Islet of Langerhans (tissue), 1 donor: ENCODE measurements at regions not wholly inside any gene's neighbourhood (a gene's known extent, or its start where the extent isn't known, plus 50 kb on each side); places are given as distances from the start of the nearest gene placed in this dataset.
"Not testable (repeated sequence)": the region's sequence is repeated elsewhere in the genome, so short reads cannot be mapped to it uniquely, and the experiment has no call there.

Experiments used
- FAIRE-seq: peaks from one replicate; lab custom pipeline; 2011; peaks lifted over from hg19 to GRCh38; lab: Jason Lieb, UNC

GRCh38 chr1:60516996-60517395 is 443.4 kb upstream of the C1orf87 start:
- FAIRE-seq, result no peak

- no peak for FAIRE-seq
These were observed 436.6 kb upstream of the C1orf87 start for GRCh38 chr1:60510162-60510561.

GRCh38 chr1:60504206-60504840 is 430.8 kb upstream of the C1orf87 start:
- no peak for FAIRE-seq

- FAIRE-seq, result no peak
These were observed 429.8 kb upstream of the C1orf87 start for GRCh38 chr1:60503266-60503925.

- no peak for FAIRE-seq
These were observed 428.9 kb upstream of the C1orf87 start for GRCh38 chr1:60502506-60502905.

- FAIRE-seq, result not testable (repeated sequence)
These were observed 416.4 kb upstream of the C1orf87 start for GRCh38 chr1:60489916-60490480.

GRCh38 chr1:60488847-60489246 is 415.3 kb upstream of the C1orf87 start:
- no peak for FAIRE-seq

GRCh38 chr1:60487565-60488345 is 414.2 kb upstream of the C1orf87 start:
- FAIRE-seq, result no peak

GRCh38 chr1:60483509-60483908 is 409.9 kb upstream of the C1orf87 start:
- no peak for FAIRE-seq

GRCh38 chr1:60470246-60470645 is 396.7 kb upstream of the C1orf87 start:
- no peak for FAIRE-seq

GRCh38 chr1:60463786-60464185 is 390.2 kb upstream of the C1orf87 start:
- FAIRE-seq, result no peak

GRCh38 chr1:60463146-60463545 is 389.6 kb upstream of the C1orf87 start:
- FAIRE-seq, result no peak

GRCh38 chr1:60461925-60462595 is 388.5 kb upstream of the C1orf87 start:
- no peak for FAIRE-seq

GRCh38 chr1:60458111-60458510 is 384.5 kb upstream of the C1orf87 start:
- FAIRE-seq, result no peak

- FAIRE-seq, result no peak
These were observed 376.3 kb upstream of the C1orf87 start for GRCh38 chr1:60449876-60450275.

- FAIRE-seq, result no peak
These were observed 375.3 kb upstream of the C1orf87 start for GRCh38 chr1:60448850-60449249.

GRCh38 chr1:60444680-60445079 is 371.1 kb upstream of the C1orf87 start:
- FAIRE-seq, result no peak

GRCh38 chr1:60436186-60436585 is 362.6 kb upstream of the C1orf87 start:
- FAIRE-seq, result no peak

GRCh38 chr1:60431593-60431992 is 358.0 kb upstream of the C1orf87 start:
- FAIRE-seq, result no peak

- FAIRE-seq, result no peak
These were observed 356.8 kb upstream of the C1orf87 start for GRCh38 chr1:60430375-60430774.

- FAIRE-seq, result no peak
These were observed 354.6 kb upstream of the C1orf87 start for GRCh38 chr1:60428127-60428526.

- FAIRE-seq, result no peak
These were observed 354.1 kb upstream of the C1orf87 start for GRCh38 chr1:60427701-60428100.

- FAIRE-seq, result no peak
These were observed 353.6 kb upstream of the C1orf87 start for GRCh38 chr1:60427194-60427593.
